Activated CD4-positive, alpha-beta memory T cell treated with anti-CD3 and anti-CD28 coated beads, Interleukin-2, amount 10 ng/mL, durations not matched to agents 7 days and 5 days (primary cell): ENCODE measurements at regions not wholly inside any gene's neighbourhood (a gene's known extent, or its start where the extent isn't known, plus 50 kb on each side); places are given as distances from the start of the nearest gene placed in this dataset.

Experiments
- CTCF ChIA-PET: fragments of 350-600 bp; sonication (Branson Sonifier 250); formaldehyde crosslinking; loops from one replicate; lab custom pipeline; 2021; ENCODE audit warnings: antibody characterized with exemption, inconsistent platforms; lab: Charles Lee
- POLR2A ChIA-PET: fragments of 350-600 bp; sonication (Branson Sonifier 250); formaldehyde crosslinking; loops from one replicate; lab custom pipeline; 2021; ENCODE audit warnings: antibody characterized with exemption; lab: Charles Lee
- DNase-seq: peaks from one replicate; pipeline ENCODE4 v3.0.0-alpha.2; 2020
- H3K27ac Mint-ChIP-seq: one replicate; pipeline ENCODE4 v1.8.0; 2021; ENCODE audit warnings: mild to moderate bottlenecking, mixed read lengths
- H3K27me3 Mint-ChIP-seq: one replicate; pipeline ENCODE4 v1.8.0; 2021; ENCODE audit warnings: mixed read lengths
- H3K36me3 Mint-ChIP-seq: one replicate; pipeline ENCODE4 v1.8.0; 2021; ENCODE audit warnings: low read depth, mixed read lengths
- H3K4me1 Mint-ChIP-seq: one replicate; pipeline ENCODE4 v1.8.0; 2021; ENCODE audit warnings: mixed read lengths
- H3K4me3 Mint-ChIP-seq: one replicate; pipeline ENCODE4 v1.8.0; 2021; ENCODE audit warnings: mild to moderate bottlenecking, mixed read lengths
- H3K9me3 Mint-ChIP-seq: one replicate; pipeline ENCODE4 v1.8.0; 2021; ENCODE audit warnings: mixed read lengths

DNA sequence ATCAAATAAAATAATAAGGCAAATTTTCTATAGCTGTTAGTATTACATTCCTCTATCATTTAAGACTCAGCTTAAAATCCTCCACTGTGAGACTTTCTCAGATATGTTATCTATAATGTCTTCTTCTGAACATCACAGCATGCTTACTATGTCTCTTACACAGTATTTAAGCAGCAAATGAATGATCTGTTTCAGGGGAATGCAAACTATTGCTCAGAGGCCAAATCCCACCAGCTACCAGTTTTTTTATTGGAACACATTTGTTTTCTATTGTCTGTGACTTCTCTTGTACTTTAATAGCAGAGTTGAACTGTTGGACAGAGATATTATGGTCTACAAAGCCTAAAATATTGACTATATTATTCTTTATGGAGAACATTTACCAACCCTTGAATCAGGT is 59.6 kb downstream of the C3orf38 start:
- ChIA-PET CTCF (no interaction called here), POLR2A (no interaction called here)
- H3K27ac Mint-ChIP-seq, result no peak overlapping the region
- DNase-seq, result no peak
- H3K4me3 Mint-ChIP-seq, result no peak overlapping the region
- H3K36me3 Mint-ChIP-seq, result no peaks in the 10 kb centered on the region
- H3K9me3 Mint-ChIP-seq, result no peaks in the 10 kb centered on the region
- no peaks in the 10 kb centered on the region for H3K27me3 Mint-ChIP-seq
- H3K4me1 Mint-ChIP-seq, result no peaks in the 10 kb centered on the region

DNA sequence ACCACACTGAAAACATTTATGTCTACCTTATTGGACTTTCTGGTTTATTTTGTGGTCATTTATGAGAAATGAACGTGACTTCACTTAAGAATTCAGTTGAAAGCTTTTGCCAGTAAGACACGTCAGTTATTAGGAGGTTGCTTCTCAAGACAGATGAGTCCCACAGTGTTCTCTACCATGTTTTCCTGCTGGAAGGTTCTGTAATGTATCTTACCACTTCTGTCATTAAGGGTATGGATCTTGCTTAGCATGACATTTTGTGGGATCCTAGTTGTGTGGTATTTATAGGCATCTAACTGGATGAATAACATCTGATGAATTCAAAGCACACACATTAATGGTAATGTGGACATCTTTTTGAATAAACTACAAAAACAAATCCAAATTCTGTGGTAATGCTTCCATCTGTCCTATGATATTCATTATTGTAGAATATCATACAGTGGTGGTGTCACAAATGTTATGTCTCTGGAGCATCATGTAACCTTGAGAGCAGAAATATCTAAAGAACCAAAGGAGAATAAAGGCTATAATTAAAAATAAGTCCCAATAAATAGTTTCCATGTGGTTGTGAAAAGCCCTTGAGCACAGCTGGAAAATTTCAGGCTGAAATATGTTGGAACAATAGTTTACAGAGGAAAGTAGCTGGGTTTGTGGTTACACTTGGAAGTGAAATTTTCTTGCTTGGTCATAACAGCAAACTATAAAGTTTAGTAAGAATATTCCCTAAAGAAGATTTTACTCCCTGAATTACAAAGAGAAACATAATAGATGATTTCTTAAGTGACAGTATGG is 61.5 kb downstream of the C3orf38 start:
- no peaks in the 10 kb centered on the region for H3K9me3 Mint-ChIP-seq
- ChIA-PET POLR2A (no interaction called here), CTCF (no interaction called here)
- no peak for DNase-seq
- H3K36me3 Mint-ChIP-seq, result no peaks in the 10 kb centered on the region
- H3K4me3 Mint-ChIP-seq, result no peak overlapping the region
- H3K27ac Mint-ChIP-seq, result no peak overlapping the region
- H3K27me3 Mint-ChIP-seq, result no peaks in the 10 kb centered on the region
- H3K4me1 Mint-ChIP-seq, result no peaks in the 10 kb centered on the region

DNA sequence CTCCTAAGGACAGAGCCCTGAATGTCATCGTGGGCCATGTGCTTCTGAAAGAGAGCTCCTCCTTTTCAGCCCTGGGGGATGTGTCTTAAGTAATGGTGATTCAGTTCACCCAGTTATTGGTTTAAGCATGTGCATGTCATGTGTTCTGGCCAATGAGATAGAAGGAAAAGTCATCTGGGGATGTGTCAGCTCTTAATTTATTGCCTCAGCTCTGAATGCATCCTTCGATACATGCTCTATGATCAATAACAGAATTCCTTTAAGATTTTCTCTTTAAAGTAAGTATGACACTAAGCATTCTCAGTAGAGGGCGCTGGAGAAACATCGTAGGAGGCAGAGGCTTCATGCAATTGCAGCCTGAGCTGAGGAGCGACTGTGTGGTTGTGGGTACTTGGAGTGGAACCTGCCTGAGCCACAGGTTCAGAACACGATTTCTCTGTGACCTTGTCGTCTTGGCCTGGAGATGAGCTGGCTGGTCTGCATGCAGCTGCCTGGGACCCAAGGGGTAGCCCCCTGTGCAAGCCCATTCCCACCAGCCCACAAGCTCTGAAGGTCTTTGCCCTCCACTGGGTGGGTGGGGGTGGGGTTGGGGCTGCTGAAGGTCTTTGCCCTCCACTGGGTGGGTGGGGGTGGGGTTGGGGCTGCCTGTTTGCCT is 69.5 kb downstream of the C3orf38 start:
- ChIA-PET POLR2A (no interaction called here), CTCF (interaction anchor here (1.2 kb wide), 2 partner anchors 14 to 18 kb away, joined by 3 to 4 read pairs; no protein-coding TSS in a partner anchor)
- peak; percentile 28 for DNase-seq
- no peak overlapping the region for H3K27ac Mint-ChIP-seq
- H3K4me3 Mint-ChIP-seq, result no peak overlapping the region
- peaks cover 2% of the 10 kb centered on the region for H3K27me3 Mint-ChIP-seq
- no peaks in the 10 kb centered on the region for H3K36me3 Mint-ChIP-seq
- H3K4me1 Mint-ChIP-seq, result no peaks in the 10 kb centered on the region
- no peaks in the 10 kb centered on the region for H3K9me3 Mint-ChIP-seq

DNA sequence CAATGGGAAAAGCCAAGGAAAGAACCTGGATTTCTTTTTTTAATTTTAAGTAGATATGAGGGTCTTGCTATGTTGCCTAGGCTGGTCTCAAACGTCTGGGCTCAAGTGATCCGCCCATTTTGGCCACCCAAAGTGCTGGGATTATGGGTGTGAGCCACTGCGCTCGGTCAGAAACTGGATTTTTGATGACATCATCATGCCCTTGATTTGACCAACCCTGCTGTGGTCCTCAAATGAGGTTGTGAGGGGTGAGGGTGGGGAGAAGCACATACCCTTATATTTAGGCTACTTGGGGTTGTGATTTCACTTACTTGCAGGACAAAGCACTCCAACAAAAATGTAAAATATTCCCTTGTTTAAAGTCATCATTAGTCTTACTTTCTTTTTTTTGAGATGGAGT is 70.4 kb downstream of the C3orf38 start:
- peaks cover 2% of the 10 kb centered on the region for H3K27me3 Mint-ChIP-seq
- CTCF ChIA-PET, result no interaction called here
- POLR2A ChIA-PET, result no interaction called here
- no peak overlapping the region for H3K4me3 Mint-ChIP-seq
- H3K36me3 Mint-ChIP-seq, result no peaks in the 10 kb centered on the region
- no peaks in the 10 kb centered on the region for H3K9me3 Mint-ChIP-seq
- H3K4me1 Mint-ChIP-seq, result no peaks in the 10 kb centered on the region
- no peak for DNase-seq
- no peak overlapping the region for H3K27ac Mint-ChIP-seq

DNA sequence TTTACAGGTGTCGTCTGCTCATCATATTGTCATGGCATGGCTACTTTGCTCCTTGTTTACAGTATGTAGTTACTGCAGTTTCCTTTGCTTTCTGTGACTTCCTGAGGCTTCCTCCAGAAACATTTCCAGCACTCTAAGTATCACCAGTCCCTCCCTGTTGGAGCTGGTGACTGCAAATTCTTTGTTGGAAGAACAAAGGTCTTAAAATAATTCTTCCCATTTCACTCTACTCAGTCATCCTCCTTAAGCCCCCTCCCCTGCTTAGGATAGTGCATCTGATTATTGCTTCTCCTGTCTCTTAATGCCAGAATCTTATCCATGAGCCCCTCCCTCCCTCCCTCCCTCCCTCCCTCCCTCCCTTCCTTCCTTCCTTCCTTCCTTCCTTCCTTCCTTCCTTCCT is 72.0 kb downstream of the C3orf38 start:
- DNase-seq, result no peak
- Mint-ChIP-seq H3K27ac (no peak overlapping the region), H3K9me3 (no peaks in the 10 kb centered on the region), H3K36me3 (no peaks in the 10 kb centered on the region), H3K4me1 (no peaks in the 10 kb centered on the region), H3K27me3 (peaks cover 2% of the 10 kb centered on the region), H3K4me3 (no peak overlapping the region)
- ChIA-PET POLR2A (no interaction called here), CTCF (no interaction called here)

DNA sequence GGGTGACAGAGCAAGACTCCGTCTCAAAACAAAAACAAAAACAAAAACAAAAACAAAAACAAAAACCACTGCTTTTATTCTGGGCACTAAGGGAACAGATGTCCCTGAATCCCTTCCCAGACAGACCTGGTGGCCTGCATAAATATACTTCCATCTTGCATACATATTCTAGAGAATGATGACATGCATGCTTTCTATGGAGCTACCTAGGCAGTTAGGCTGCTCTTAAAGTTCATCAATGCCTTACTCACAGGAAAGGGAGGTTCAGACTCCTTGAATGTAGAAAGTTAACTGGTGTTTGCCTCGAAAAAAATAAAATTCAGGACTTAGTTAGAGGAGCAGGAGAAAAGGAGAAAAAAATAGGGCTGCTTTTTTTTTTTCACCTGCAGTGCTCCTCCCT is 72.6 kb downstream of the C3orf38 start:
- no peak for DNase-seq
- no peak overlapping the region for H3K27ac Mint-ChIP-seq
- no peaks in the 10 kb centered on the region for H3K4me1 Mint-ChIP-seq
- ChIA-PET POLR2A (no interaction called here), CTCF (no interaction called here)
- H3K36me3 Mint-ChIP-seq, result no peaks in the 10 kb centered on the region
- no peaks in the 10 kb centered on the region for H3K9me3 Mint-ChIP-seq
- no peak overlapping the region for H3K4me3 Mint-ChIP-seq
- H3K27me3 Mint-ChIP-seq, result peaks cover 2% of the 10 kb centered on the region

DNA sequence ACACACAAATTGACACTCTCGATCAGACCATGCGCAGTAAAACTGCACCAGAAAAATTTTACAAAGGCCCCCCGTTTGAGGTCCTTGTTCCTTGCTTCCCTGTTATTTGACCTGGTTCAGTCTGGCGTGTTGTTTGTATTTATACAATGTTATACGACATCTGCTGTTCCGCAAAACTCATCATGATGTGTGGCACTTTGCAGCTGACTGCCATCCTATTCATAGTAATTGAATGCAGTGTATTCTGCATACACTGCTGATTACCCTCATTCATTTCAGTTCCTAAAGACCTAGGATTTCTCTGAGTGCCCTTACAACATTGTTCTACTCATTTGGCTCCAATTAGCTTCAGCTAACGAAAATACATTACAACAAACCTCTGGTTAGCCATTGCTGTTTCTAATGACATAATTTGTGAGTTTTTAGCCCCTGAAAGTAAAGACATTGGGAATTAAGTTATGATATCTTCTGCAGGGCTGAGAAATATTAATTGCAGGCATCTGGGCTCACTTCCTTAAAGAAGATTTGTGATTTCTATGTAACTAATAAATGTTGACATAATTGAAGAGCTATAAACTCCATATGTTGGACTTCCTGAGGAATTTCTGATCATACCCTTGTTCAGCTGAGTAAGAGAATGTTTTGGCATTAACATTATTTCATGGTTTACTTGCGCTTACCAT is 75.7 kb downstream of the C3orf38 start:
- no peaks in the 10 kb centered on the region for H3K27me3 Mint-ChIP-seq
- H3K27ac Mint-ChIP-seq, result no peak overlapping the region
- H3K36me3 Mint-ChIP-seq, result no peaks in the 10 kb centered on the region
- no peaks in the 10 kb centered on the region for H3K9me3 Mint-ChIP-seq
- POLR2A ChIA-PET, result no interaction called here
- no peak for DNase-seq
- H3K4me3 Mint-ChIP-seq, result no peak overlapping the region
- CTCF ChIA-PET, result no interaction called here
- H3K4me1 Mint-ChIP-seq, result no peaks in the 10 kb centered on the region

DNA sequence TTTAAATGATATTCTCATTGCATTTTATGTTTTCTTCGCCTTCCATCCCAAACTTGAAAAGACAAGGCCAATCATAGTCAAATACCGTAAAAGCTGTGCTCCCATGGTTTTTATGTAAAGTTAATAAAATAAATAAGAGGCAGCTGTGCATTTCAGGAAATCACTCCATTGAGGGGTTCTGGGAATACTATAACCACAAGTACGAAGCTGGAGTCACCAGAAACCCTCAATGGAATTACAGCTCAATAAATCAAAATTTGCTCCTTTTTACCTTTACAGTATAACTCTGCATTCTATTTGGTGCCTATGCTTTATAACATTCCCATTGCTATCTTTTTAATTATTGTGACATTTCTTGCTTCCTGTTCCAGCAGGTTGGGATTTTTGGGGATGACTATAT is 77.2 kb downstream of the C3orf38 start:
- no peak for DNase-seq
- H3K27me3 Mint-ChIP-seq, result no peaks in the 10 kb centered on the region
- H3K9me3 Mint-ChIP-seq, result no peaks in the 10 kb centered on the region
- no peak overlapping the region for H3K27ac Mint-ChIP-seq
- ChIA-PET POLR2A (no interaction called here), CTCF (no interaction called here)
- no peak overlapping the region for H3K4me3 Mint-ChIP-seq
- no peaks in the 10 kb centered on the region for H3K36me3 Mint-ChIP-seq
- H3K4me1 Mint-ChIP-seq, result no peaks in the 10 kb centered on the region

DNA sequence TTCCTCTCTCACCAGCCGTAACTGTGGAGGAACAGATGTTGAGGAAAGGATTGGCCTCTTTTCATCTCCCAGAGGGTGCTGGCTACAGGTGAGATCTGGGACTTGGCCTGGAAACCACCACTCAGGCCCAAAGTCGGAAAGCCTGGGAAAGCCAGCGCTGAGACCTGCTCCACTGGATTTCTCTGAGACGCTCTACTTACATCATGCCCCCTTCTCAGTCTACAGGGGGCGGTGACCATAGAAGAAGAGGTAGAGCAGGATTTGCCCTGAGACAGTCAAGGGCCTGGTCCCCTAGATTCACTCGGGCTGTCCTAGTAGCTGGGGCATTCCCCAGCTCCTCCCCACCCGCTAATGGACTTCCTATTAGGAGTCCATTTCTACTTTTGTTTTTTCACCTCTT is 80.9 kb downstream of the C3orf38 start:
- POLR2A ChIA-PET, result no interaction called here
- no peak overlapping the region for H3K4me3 Mint-ChIP-seq
- H3K4me1 Mint-ChIP-seq, result no peaks in the 10 kb centered on the region
- CTCF ChIA-PET, result no interaction called here
- H3K27me3 Mint-ChIP-seq, result no peaks in the 10 kb centered on the region
- H3K27ac Mint-ChIP-seq, result no peak overlapping the region
- no peaks in the 10 kb centered on the region for H3K36me3 Mint-ChIP-seq
- H3K9me3 Mint-ChIP-seq, result no peaks in the 10 kb centered on the region
- no peak for DNase-seq

DNA sequence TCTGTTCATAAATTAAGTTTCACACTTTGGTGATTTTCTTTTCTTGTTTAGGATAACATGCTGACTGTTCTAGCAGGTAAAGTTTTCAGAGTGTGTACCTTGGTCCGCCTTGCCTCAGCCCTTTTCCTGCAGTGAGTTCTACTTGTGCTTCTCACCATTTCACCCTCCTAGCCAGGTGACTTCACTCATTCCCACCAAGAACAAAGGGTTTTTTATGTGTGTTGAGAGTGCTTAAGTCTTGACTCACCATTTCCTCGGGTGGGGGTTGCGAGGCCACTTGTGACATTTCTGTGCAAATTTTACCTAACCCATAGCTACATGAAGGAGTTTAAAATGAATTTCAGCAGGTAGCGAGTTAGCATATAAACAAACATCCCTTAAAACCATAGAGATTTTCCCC is 81.4 kb downstream of the C3orf38 start:
- no peak overlapping the region for H3K4me3 Mint-ChIP-seq
- ChIA-PET CTCF (no interaction called here), POLR2A (no interaction called here)
- no peaks in the 10 kb centered on the region for H3K36me3 Mint-ChIP-seq
- H3K4me1 Mint-ChIP-seq, result no peaks in the 10 kb centered on the region
- no peak for DNase-seq
- H3K9me3 Mint-ChIP-seq, result no peaks in the 10 kb centered on the region
- H3K27ac Mint-ChIP-seq, result no peak overlapping the region
- H3K27me3 Mint-ChIP-seq, result no peaks in the 10 kb centered on the region

DNA sequence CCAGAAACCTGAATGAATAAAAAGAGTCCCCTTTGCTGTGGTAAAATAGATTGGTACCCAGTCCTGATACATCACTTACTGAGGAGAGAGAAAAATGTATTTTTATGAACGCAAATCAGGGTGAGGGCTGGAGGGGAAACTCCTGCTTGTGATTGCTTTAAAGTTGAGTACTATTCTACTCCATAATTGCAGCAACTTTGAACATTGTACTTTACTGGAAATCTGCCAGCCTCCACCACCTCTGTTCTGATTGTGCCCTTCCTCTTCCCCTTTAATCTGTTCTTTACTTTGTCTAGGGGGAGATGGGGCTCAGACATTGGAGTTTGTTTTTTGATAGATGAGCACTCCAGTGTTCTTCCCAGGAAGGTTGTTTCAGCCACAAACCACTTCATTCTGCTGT is 81.9 kb downstream of the C3orf38 start:
- DNase-seq, result no peak
- Mint-ChIP-seq H3K4me3 (no peak overlapping the region), H3K27ac (no peak overlapping the region), H3K27me3 (no peaks in the 10 kb centered on the region), H3K4me1 (no peaks in the 10 kb centered on the region), H3K36me3 (no peaks in the 10 kb centered on the region), H3K9me3 (no peaks in the 10 kb centered on the region)
- CTCF ChIA-PET, result no interaction called here
- POLR2A ChIA-PET, result no interaction called here

DNA sequence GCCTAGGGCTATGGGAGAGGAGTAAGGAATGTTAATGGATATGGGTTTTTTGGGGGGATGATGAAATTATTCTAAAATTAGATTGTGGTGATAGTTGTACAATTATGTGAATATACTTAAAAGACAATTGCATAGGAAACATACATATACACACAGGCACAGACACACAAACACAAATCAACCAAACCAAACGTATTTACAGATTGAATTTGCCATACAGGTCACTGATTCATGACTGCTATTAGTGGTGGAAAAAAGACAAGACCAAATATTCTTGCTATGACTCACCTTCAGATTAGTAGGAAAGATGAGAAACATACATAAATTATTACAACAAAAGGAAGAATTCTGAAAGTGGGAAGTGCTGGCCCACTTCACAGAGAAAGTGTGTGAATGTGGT is 85.3 kb downstream of the C3orf38 start:
- no peak overlapping the region for H3K27ac Mint-ChIP-seq
- ChIA-PET CTCF (no interaction called here), POLR2A (no interaction called here)
- no peak overlapping the region for H3K4me3 Mint-ChIP-seq
- H3K4me1 Mint-ChIP-seq, result no peaks in the 10 kb centered on the region
- H3K36me3 Mint-ChIP-seq, result no peaks in the 10 kb centered on the region
- H3K9me3 Mint-ChIP-seq, result no peaks in the 10 kb centered on the region
- no peaks in the 10 kb centered on the region for H3K27me3 Mint-ChIP-seq
- no peak for DNase-seq

DNA sequence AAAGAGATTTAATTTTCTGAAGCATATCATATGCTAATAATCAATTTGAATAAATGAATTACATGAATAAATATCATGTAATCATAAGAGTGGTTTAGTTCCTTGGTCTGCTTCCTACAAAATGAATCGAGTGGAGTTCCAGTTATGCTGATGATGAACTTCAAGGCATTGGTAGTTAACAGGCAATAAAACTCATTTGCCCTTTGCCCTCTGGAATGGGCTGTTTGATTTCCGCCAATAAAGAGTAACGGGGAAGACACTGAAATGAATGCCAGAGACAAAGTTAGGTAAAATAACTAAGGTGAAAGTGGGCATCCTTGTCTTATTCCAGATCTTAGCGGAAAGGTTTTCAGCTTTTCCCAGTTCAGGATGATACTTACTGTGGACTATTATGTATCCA is 90.1 kb downstream of the C3orf38 start:
- no peak overlapping the region for H3K27ac Mint-ChIP-seq
- H3K4me1 Mint-ChIP-seq, result no peaks in the 10 kb centered on the region
- ChIA-PET POLR2A (no interaction called here), CTCF (no interaction called here)
- H3K36me3 Mint-ChIP-seq, result no peaks in the 10 kb centered on the region
- no peaks in the 10 kb centered on the region for H3K27me3 Mint-ChIP-seq
- H3K4me3 Mint-ChIP-seq, result no peak overlapping the region
- no peaks in the 10 kb centered on the region for H3K9me3 Mint-ChIP-seq
- no peak for DNase-seq
